Esophagus squamous epithelium (tissue), 4 donors: ENCODE measurements at regions not wholly inside any gene's neighbourhood (a gene's known extent, or its start where the extent isn't known, plus 50 kb on each side); places are given as distances from the start of the nearest gene placed in this dataset.

Source experiments
- POLR2A ChIP-seq, 4 donors: fragments of 450-650 bp; IDR thresholded peaks; one replicate each; pipeline ENCODE4 v1.6.1; 2017; ENCODE audit warnings: antibody characterized with exemption in 4 of 4, mild to moderate bottlenecking in 4 of 4, moderate library complexity in 3 of 4
- TF ChIP-seq, protein P1 (sequence below), 6 experiments: fragments of 450-650 bp in 4 of 6; fragments of 200-600 bp in 2 of 6; sonication (generic) in 2 of 6; IDR thresholded peaks; one replicate each; pipeline ENCODE4 v1.5.1; 2016 to 2019; ENCODE audit warnings: antibody characterized with exemption in 6 of 6, mild to moderate bottlenecking in 4 of 6, moderate library complexity in 4 of 6

DNA sequence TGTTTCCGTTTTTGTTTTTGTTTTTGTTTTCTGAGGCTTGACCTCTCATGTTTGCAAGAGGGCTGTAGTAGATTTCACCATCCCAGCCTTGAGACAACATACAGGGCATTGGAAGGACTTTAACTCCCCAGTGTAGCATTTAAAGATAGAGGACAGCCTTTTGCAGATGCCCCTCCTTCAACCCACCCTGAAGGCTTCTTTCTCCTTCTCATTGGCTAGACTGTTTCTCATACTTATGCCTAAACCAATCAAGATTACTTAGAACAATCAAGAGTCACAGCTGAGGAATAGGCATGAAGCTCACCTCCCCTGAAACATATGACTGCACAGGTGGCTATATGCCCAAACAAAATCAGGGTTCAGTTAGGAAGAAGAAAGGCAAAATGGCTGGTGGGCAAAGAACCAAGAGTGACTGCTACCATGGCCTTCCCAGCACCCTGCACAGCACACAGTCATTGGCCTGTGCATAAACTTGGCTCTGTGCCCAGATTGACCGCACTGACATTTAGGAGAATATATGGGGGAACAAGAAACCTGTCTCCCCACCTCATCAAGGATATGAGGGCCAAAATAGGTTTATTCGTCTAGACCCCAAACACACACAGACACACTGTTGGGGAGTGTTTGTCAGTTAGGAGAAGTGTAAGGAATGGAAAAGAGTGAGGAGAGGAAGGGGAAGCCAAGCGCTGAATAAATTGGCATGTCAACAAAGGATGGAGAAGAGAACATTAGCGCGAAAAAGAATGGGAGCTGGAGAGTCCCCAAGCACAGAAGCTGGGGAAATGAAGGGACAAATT, 137.3 kb upstream of the RANBP3L start:
- no peak for TF ChIP-seq POLR2A (IDR thresholded peaks at IDR 0.05)
- TF ChIP-seq, protein P1, sequence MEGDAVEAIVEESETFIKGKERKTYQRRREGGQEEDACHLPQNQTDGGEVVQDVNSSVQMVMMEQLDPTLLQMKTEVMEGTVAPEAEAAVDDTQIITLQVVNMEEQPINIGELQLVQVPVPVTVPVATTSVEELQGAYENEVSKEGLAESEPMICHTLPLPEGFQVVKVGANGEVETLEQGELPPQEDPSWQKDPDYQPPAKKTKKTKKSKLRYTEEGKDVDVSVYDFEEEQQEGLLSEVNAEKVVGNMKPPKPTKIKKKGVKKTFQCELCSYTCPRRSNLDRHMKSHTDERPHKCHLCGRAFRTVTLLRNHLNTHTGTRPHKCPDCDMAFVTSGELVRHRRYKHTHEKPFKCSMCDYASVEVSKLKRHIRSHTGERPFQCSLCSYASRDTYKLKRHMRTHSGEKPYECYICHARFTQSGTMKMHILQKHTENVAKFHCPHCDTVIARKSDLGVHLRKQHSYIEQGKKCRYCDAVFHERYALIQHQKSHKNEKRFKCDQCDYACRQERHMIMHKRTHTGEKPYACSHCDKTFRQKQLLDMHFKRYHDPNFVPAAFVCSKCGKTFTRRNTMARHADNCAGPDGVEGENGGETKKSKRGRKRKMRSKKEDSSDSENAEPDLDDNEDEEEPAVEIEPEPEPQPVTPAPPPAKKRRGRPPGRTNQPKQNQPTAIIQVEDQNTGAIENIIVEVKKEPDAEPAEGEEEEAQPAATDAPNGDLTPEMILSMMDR (IDR thresholded peaks at IDR 0.05): no peak
